ENCODE measurements at regions not wholly inside any gene's neighbourhood (a gene's known extent, or its start where the extent isn't known, plus 50 kb on each side); places are given as distances from the start of the nearest gene placed in this dataset.
A peak's percentile ranks its signal among the peaks of the same experiment; 100 is the strongest.
"Not testable (repeated sequence)": the region's sequence is repeated elsewhere in the genome, so short reads cannot be mapped to it uniquely, and the experiment has no call there.

DNA sequence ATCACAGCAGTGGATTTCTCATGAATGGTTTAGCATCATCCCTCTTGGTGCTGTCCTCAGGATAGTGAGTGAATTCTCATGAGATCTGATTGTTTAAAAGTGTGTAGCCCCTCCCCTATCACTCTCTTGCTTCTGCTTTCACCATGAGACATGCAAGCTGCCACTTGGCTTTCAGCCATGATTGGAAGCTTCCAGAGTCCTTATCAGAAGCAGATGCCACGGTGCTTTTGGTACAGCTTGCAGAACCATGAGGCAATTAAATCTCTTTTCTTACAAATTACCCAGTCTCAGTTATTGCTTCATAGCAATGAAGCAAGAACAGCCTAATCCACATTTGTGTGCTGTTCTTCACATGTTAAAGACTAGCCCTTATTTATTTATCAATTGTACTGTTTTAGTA, 495.2 kb upstream of the EPHA6 start:
- DNase-seq (ENCODE audit: low spot score) (no peak), FAIRE-seq (no peak)

- DNase-seq (ENCODE audit: low spot score) (no peak), FAIRE-seq (no peak)
These were observed 490.3 kb upstream of the EPHA6 start for GRCh38 chr3:96324087-96324486.

DNA sequence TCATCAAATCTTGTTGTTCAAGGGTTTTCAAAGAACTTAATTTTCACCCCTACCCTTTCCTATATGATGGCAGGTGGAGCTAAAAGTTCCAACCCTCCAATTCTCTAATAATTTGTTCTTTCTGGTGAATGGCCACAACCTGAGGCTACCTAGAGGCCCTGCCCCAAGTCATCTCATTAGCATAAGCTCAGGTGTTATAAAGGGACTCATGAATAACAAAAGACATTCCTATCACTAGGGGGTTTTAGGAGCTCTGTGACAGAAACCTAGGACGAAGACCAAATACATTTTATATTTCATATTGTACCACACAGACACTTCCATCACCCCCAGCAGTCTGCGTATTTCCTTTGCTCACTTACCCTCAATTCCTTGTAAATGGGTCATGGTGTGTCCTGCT, 483.6 kb upstream of the EPHA6 start:
- DNase-seq (ENCODE audit: low spot score) (no peak), FAIRE-seq (no peak)

GRCh38 chr3:96331341-96331740, 483.1 kb upstream of the EPHA6 start:
- FAIRE-seq = no peak
- DNase-seq (ENCODE audit: low spot score) = no peak

- DNase-seq (ENCODE audit: low spot score) (no peak), FAIRE-seq (no peak)
These were observed 479.6 kb upstream of the EPHA6 start for GRCh38 chr3:96334779-96335178.

DNA sequence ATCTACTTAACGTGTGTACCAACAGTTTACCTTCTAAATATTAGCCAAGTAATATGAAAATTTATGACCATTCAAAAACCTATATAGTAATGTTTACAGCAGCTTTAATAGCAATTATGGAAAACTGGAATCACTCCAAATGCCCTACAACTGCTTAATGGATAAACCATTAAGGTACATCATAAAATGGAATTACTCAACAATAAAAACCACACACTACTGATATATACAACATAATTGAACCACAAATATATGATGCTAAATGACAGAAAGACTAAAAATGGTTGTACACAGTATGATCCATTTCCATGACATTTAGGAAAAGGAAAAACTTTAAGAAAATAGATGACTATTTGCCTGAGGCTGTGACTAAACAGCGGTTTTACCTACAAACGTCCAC, 467.1 kb upstream of the EPHA6 start:
- FAIRE-seq (peak; percentile 41), DNase-seq (ENCODE audit: low spot score) (no peak)

- peak; percentile 49 for FAIRE-seq
- DNase-seq (ENCODE audit: low spot score) = not testable (repeated sequence)
These were observed 462.8 kb upstream of the EPHA6 start for GRCh38 chr3:96351598-96351997.

DNA sequence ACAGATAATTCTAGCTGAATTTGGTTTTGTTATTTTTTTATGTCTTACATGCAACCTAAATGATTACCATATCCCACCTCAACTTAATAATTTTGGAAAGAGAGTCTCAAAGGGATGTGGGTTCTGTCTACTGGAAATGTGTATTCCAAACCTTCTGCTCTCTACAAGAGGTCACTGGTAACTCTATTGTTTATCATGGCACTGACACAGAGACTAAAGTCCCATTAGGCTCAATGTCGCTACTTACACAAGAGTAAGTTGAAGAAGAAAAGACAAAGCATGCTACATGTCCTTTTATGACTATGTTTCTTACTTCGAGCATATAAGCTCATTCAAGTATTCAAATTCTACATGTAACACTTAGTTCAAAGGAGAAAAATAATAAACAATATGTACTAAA, 460.3 kb upstream of the EPHA6 start:
- no peak for FAIRE-seq

DNA sequence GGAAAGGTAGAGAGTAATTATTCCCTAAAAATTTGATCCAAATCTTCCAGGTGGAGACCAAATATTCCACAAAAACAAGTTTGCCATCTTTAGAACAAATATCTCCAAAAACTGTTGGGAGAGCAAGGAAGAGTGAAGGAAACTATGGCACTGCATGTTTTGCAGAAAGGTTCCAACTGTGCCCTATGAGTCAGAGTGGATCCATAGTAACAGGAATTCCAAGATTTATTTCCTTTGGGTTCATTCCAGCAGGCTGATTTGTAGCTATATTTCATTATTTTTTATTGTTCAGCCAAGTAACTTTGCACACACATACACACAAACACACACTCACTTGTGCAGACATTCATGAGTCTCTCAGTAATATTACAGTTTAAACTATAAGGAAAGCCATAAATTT, 459.7 kb upstream of the EPHA6 start:
- FAIRE-seq = no peak
- DNase-seq (ENCODE audit: low spot score) = no peak

More for the DNA sequence above, 460.3 kb upstream of the EPHA6 start:
- DNase-seq (ENCODE audit: low spot score) = no peak

DNA sequence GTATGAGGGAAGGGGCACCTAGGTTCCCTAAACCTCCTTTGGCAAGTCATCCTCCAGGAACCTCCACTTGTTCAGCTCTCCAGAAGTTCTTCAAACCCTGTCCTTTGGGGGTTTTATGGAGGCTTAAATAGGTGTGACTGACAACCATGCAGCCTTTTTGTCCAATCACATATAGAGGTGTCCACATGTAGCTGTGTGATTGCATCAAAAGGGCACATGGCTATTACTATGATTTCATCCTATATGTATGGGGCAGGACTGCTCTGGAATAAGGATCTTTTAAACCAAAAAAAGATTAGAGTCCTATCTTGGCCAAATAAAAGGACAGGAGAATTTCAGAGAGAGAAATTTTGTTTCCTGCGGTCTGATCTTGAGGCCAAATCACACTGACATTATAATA, 453.2 kb upstream of the EPHA6 start:
- DNase-seq (ENCODE audit: low spot score) (no peak), FAIRE-seq (no peak)

GRCh38 chr3:96370637-96371036, 443.8 kb upstream of the EPHA6 start:
- FAIRE-seq = no peak
- DNase-seq (ENCODE audit: low spot score) = no peak

DNA sequence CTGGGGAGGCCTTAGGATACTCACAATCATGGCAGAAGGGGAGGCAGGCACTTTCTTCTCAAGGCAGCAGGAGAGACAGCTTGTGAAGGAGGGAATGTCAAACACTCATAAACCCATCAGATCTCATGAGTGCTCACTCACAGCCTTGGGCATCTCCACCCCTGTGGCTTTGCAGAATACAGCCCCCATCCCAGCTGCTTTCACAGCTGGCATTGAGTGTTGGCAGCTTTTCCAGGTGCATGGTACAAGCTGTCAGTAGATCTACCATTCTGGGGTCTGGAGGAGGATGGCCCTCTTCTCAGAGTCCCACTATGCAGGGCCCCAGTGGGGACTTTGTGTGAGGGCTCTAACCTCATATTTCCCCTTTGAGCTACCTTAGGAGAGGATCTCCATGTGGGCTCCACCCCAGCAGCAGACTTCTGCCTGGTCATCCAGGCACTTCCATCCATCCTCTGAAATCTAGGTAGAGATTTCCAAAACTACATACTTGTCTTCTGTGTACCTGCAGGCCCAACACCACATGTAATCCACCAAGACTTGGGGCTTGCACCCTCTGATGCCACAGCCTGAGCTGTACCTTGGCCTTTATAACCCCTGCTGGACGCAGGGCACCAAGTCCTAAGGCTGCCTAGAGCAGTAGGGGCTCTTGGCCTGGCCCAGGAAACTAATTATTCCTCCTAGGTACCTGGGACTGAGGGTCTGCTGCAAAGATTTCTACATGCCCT, 404.2 kb upstream of the EPHA6 start:
- DNase-seq (ENCODE audit: low spot score) = no peak
- no peak for FAIRE-seq

GRCh38 chr3:96416549-96417255, 397.7 kb upstream of the EPHA6 start:
- no peak for FAIRE-seq

DNA sequence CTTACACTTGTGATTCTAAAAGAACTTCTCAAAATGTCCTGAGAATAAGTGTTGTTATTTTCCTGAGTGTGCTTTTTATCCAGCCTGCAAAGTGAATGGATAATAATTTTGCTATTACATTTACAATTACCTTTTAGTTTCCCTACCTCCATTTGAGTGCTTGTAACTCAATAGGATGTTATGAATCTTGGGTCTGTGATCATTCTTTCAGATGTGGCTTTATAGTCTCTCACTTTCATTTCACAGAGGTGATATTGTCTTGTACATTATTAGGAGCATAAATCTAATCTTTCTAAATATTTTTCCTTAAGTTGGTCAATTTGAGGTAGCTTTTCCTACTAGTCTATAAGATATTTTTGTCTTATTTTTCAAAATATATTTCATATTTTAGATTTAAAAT, 386.3 kb upstream of the EPHA6 start:
- no peak for FAIRE-seq

More at GRCh38 chr3:96416549-96417255, 397.7 kb upstream of the EPHA6 start:
- DNase-seq (ENCODE audit: low spot score) = no peak

GRCh38 chr3:96430079-96430478, 384.3 kb upstream of the EPHA6 start:
- DNase-seq (ENCODE audit: low spot score) = no peak
- FAIRE-seq = no peak

More for the DNA sequence above, 386.3 kb upstream of the EPHA6 start:
- DNase-seq (ENCODE audit: low spot score) = no peak

GRCh38 chr3:96434651-96435050, 379.7 kb upstream of the EPHA6 start:
- DNase-seq (ENCODE audit: low spot score) (no peak), FAIRE-seq (no peak)

DNA sequence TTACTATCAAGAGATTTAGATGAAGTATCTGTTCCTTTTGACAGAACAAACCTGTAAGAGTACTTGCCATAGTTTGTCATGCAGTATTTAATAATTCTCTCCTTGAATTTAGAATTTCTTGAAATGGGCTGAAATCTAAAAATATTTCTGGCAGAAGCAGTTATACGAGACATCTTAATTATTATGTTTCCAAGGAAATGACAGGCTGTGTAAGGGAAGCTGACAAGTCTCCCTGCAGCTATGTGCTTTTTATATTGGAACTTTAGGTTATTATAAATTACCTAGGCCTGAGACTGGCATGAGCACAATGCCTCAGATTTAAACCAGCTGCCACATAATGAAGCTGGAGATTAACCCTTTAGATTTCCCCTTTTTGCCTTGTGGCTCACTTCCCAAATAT, 365.0 kb upstream of the EPHA6 start:
- DNase-seq (ENCODE audit: low spot score) = no peak
- no peak for FAIRE-seq

- no peak for FAIRE-seq
- DNase-seq (ENCODE audit: low spot score) = no peak
These were observed 364.6 kb upstream of the EPHA6 start for GRCh38 chr3:96449803-96450202.

- DNase-seq (ENCODE audit: low spot score) (no peak), FAIRE-seq (no peak)
These were observed 363.7 kb upstream of the EPHA6 start for GRCh38 chr3:96450699-96451098.

GRCh38 chr3:96465521-96465920, 348.9 kb upstream of the EPHA6 start:
- no peak for DNase-seq (ENCODE audit: low spot score)
- FAIRE-seq = no peak

DNA sequence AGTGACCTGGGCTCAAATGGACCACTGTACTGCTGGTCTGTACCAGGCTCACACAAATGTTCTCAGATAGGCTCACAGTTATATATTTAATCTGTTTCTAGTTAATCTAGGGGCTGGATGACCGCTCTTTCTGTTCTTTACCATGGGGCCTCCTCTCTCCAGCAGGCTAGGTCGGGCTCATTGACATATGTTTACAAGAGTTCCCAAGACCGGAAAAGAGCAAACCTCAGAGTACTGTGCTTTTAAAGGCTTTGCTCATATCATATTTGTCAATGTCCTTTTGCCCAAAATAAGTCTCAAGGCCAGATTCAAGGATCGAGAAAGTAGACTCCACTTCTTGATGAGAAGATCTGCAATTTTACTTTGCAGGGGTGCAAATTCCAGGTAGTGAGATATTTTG, 348.0 kb upstream of the EPHA6 start:
- FAIRE-seq = no peak
- DNase-seq (ENCODE audit: low spot score) = no peak

- no peak for DNase-seq (ENCODE audit: low spot score)
- FAIRE-seq = no peak
These were observed 346.8 kb upstream of the EPHA6 start for GRCh38 chr3:96467639-96468038.

GRCh38 chr3:96478496-96478895, 335.9 kb upstream of the EPHA6 start:
- peak; percentile 42 for DNase-seq (ENCODE audit: low spot score)
- FAIRE-seq = peak; percentile 76
